ENCODE measurements at regions not wholly inside any gene's neighbourhood (a gene's known extent, or its start where the extent isn't known, plus 50 kb on each side); places are given as distances from the start of the nearest gene placed in this dataset.

GRCh38 chr3:144426967-144427366 is 455.3 kb downstream of the DIPK2A start:
- TF ChIP-seq SPI1 (IDR thresholded peaks at IDR 0.05; ENCODE audit: low read depth, low read length), result no peak
- TF ChIP-seq POLR2A (IDR thresholded peaks at IDR 0.05; ENCODE audit: low read depth, low read length), result no peak
- no peak for TF ChIP-seq POLR2AphosphoS5 (IDR thresholded peaks at IDR 0.05; ENCODE audit: low read depth, low read length)
- TF ChIP-seq TAF1 (IDR thresholded peaks at IDR 0.05; ENCODE audit: low read depth, low read length), result no peak

Data from GM12891 (cell line).